Inferior parietal cortex (tissue), 1 donor: ENCODE measurements at regions not wholly inside any gene's neighbourhood (a gene's known extent, or its start where the extent isn't known, plus 50 kb on each side); places are given as distances from the start of the nearest gene placed in this dataset.
"Not testable (repeated sequence)": the region's sequence is repeated elsewhere in the genome, so short reads cannot be mapped to it uniquely, and the experiment has no call there.

Experiments
- DNase-seq: peaks from one replicate; pipeline ENCODE4 v3.0.0-alpha.2; 2016; ENCODE audit errors: extremely low spot score

DNA sequence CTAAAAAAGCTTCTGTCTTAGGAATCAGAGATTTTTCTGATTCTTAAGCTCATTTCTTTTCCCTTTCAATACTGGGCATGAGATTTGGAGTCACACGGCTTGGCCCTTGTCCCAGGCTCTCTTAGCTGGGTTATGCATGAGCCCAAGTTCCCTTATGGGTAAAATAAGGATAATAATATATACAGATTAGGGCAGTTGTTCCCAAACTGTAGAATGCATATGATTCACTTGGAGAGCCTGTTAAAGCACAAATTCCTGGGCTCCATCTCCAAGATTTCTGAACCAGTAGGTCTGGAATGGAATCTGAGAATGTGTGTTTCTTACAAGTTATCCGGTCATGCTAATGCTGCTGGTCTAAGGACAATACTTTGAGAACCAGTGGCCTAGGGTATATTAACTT, 154.0 kb downstream of the REEP3 start:
- DNase-seq, result no peak

DNA sequence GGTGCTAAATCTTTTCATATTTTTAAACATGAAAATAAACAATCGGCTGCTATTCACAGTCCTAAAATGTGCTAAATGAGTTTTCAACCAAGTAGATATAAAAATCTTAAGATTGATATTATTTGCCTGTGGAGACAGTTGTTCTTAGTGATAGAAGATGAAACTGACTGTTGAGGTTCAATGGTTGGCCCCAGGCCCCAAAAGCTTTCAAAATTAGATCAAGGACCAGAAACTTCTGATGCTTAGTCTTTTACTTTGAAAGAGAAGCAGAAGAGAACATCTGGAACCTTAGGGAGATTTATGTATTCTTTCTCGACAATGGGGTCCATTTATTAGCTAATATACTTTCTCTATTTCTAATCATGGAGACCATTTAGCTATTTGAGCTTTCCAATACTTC, 155.8 kb downstream of the REEP3 start:
- no peak for DNase-seq

DNA sequence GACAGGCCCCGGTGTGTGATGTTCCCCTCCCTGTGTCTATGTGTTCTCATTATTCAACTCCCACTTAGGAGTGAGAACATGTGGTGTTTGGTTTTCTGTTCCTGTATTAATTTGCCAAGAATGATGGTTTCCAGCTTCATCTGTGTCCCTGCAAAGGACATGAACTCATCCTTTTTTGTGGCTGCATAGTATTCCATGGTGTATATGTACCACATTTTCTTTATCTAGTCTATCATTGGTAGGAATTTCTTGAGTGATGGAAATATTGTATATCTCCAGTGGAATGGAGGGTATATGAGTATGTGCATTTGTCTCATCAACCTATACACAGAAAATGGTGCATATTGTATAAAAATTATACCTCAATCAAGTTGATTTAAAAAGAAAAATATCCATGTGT, 159.3 kb downstream of the REEP3 start:
- DNase-seq, result not testable (repeated sequence)

DNA sequence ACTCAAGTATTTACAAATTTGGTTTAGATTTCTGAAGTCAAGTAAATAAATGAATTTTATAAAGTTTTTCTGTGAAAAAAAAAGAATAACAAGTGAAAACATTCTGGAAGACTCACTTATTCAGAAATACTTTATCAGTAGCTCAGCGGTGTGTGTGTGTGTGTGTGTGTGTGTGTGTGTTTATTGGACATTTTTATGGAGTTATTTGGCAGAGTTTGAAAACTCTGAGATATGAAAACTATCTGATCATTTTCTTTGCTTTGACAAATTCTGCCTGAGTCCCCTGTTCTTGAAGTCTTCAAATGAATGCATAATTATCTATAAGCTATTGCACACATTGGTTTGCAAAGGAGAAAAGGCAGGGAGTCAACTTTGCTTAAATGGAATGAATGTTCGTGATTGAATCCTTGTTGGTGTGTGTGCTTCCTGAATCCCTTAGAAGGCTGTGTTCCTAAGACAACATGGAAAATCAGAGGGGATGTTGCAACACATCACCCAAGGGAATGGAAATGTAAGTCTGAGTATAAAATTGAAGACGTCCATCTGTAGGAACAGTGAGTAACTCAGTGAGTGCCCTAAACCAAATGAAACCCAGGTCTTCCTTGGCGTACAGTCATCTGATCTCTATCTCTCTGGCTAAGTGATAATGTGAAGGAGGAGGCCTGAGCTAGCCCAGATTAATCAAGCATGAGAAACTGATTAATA, 160.9 kb downstream of the REEP3 start:
- no peak for DNase-seq

DNA sequence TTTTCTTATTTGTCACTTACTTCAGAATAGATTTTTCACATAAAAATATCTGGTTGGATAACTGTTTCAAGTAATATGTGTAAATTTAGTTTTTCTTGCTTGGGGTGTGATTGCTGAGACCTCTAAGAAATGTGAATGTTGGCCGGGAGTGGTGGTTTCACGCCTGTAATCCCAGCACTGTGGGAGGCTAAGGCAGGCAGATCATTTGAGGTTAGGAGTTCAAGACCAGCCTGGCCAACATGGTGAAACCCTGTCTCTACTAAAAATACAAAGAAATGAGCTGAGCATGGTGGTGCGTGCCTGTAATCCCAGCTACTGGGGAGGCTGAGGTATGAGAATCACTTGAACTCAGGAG, 161.5 kb downstream of the REEP3 start:
- not testable (repeated sequence) for DNase-seq

DNA sequence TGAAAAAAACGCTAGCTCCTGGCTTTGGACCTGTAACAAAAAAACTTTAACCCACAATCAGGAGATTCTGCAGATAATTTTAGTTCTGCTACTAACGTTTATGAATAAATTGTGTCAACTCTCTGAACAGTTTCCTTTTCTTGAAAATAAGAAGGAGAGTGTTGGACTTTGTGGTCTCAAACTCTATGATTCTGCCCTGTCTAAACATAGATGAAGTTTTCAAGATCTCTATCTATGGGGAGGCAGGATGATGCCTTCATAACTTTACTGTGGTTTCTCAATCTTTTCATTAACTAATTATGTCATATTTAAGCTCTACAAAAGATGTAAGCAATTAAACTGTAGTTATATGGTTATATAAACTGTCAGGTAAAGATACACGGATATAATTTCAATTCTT, 162.0 kb downstream of the REEP3 start:
- no peak for DNase-seq

DNA sequence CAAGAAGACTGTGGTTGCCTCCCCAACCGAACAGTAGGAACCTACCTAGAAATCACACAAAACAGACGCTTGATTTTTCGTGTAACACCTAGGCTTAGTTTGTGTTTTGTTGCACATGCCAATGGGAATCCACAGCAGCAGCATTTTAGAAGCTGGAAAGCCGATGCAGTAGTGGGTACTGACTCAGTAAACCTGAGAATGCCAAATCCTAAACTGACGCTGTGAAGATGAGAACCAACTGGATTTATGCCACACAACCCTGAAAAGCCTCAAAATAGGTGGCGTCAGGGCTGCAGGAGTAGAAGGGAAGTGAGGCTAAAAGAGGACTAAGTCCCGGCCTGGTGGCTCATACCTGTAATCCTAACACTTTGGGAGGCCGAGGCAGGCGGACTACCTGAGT, 162.5 kb downstream of the REEP3 start:
- DNase-seq, result no peak

DNA sequence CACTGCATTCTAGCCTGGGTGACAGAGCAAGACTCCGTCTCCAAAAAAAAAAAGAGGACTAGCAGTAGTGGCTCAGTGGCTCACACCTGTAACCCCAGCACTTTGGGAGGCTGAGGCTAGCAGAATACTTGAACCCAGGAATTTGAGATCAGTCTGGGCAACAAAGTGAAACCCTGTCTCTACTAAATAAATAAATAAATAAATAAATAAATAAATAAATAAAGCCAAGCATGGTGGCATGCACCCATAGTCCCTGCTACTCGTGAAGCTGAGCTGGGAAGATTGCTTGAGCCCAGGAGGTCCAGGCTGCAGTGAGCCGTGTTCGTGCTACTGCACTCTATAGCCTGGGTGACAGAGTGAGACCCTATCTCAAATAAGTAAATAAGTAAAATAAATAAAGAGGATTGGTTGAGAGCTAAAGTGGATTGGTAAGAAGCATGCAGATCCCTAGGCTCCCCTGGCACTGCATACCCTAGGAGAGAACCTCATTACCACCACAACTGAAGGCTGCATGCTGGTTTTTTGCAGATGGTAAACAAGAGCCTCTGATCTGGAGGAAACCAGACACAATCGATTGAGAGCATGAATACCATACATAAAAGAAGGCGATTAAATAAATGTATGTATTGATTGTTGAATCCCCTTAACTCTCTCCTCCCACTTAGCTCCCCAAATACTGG, 163.2 kb downstream of the REEP3 start:
- no peak for DNase-seq

DNA sequence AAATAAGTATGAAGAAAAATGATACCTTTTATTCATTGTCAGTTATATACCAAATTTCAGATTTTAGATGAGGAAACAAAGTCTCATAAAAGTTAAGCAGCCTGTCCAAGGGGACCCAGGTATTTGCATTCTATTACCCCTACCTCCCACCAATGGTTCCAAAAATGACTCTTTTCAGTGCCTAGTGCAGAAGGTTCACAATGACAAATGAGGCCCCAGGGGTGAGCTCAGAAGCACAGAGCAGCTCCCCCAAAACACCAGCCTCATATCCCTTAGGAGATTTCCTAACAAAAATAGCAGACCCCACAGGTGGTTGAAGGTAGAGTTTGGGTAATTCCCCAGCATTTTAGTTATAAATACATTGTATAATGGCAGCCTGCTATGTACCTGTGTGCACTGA, 168.6 kb downstream of the REEP3 start:
- no peak for DNase-seq

DNA sequence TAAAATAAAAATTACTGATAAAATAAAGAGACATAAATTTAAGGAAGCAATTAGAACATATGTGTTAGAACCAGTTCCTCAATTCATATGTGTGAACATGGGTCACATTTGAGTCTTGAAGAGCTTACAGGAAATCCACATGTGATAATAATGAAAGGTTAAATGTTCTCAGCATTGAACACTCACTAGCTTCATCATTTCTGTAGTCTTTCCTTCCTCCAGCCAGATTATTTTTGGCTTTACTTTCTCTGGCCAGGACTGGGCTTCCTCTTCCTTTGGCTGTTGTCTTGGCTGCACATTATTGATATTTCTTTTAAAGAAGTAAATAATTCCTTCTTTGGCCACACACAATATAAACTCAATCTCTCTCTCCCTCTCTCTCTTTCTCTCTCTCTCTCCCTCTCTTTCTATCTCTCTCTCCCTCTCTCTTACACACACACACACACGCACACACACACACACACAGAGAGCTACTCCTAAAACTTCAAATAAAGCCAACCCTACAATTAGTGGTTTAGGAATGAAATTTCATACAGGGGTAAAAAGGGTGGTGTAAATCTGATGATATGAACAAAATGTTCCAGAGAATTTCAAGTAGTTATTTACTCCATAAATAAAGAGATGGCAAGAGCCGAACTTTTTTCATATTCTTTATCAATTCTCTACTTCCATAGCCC, 171.2 kb downstream of the REEP3 start:
- no peak for DNase-seq

DNA sequence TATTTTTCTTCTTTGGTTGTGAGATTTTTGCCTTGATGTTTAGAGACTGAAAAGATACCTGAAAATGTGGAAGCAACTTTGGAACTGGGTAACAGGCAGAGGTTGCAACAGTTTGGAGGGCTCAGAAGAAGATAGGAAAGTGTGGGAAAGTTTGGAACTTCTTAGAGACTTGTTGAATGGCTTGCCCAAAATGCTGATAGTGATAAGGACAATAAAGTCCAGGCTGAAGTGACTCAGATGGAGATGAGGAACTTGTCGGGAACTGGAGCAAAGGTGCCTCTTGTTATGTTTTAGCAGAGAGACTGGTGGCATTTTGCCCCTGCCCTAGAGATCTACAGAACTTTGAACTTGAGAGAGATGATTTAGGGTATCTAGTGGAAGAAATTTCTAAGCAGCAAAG, 171.8 kb downstream of the REEP3 start:
- not testable (repeated sequence) for DNase-seq

DNA sequence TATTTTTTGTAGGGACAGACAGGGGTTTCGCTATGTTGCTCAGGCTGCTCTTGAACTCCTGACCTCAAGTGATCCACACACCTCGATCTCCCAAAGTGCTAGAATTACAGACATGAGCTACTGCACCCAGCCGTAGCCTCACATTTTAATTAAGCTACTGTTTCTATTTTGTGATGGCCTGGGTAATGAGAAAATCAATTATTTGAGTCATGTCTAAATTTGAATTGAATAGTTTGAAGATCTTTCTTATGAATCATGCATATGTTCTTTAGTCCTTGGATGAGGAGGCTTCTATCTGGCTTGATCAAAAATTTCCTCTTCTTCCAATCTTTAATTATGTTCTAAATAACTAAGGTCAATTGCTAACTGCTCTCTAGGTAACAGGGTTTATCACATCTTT, 175.0 kb downstream of the REEP3 start:
- DNase-seq, result no peak

DNA sequence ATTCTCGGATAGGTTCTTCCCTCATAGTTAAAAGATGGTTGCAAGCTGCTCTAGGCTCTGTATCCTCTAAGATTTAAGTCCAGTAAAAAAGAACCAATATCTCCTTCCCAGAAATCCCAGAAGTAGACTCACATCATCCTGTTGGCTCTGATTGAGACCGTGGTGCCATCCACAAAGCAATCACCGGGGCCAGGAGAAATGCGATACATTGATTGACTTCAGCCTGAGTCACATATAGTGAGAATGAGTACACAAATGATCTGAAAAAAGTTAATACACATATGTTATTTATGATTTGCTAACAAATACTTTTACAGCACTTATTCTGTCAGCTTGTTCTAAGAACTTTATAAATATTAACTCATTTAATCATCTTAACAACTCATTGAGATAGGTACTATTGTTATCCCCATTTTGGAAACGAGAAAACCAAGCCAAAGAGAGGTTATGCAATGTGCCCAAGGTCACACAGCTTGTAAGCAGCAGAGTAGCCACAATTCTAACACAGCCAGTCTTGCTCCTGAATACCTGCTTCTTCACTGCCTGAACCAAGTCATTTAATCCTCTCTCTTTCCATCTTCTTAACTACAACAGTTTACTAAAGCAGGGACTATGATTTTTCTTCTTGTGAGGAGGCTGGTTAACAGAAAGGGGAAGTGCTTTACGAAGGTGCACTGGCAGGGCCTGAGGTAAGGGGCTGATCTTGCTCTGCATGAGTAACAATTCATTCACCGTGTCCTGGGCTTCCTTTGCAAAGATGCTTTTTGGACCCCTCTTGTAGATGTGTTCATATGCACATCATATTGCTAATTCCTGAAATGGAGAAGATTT, 177.0 kb downstream of the REEP3 start:
- DNase-seq, result no peak

DNA sequence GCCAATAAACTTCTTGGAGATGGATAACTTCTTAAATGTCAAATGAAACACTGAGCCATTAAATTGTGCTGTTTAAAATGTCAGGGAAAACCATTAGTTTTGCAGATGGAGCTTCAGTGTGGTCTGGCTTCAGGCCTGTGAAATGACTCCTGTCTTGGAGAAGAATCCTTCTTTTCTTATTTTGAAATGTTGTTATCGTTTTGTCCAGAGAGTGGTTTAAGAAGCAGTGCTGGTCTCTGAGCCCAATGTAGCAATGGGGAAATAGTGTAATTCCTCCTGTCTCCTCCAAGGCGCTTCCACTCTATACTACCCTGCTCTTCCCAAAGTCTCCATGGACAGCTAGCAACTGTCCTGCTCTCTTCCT, 177.6 kb downstream of the REEP3 start:
- DNase-seq, result no peak

DNA sequence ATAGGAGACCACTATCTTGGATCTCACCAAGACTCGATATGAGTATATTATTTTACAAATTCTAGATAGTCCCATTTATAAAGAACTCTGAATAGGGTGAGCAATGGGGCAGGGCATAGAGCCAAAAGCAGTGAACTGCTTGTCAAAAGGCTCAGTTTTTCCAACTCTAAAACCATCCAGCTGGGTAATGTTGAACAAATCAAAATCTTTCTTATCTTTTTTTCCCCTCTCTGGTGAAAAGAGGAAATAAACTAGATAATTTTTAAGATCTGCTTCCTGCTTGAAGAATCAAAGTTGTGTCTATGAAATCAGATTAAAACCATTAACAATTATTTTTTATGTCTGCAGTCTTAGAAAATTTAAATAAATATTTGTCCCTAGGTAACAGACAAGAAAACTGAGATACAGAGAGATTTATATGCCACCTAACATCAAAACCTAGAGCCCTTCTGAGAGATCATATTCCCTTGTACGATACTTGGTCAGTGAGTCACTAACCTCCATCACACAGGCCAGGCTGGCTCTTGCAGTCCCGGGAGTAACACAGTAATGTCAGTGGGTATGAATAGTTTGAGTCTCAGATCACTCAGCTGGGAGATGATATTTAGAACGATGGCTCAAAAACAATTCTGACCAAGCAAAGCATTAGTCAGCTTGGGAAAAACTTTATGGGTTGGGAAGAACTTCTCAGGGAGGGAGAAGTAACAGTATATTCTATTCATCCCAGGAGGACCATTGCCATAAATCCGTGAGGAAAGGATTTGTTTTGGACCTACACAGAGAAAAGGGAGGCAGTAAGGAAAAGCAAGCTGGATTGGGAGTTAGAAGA, 178.8 kb downstream of the REEP3 start:
- DNase-seq, result no peak

DNA sequence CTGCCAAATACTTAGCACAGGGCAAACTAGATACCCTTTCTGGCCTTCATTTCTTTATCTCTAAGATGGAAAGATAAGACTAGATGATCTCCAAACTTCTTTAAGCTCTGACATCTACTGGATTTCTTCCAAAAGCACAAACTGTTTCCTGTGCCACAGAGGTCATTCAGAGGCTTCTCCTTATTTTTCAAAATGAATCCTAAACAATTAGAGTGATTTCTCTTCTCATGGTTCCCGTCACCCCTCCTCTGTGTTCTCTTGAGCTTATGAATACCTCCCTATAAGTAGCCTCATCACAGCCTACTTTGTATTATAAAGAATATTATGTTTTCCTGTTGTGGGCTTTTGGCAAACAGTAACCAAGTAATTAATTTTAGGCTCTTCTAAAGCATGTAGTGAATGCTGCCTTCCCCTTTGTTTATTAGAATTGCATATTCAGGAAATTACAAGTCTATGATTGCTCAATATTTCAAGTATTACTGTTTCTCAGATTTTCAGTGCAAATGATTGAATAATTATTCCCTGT, 179.5 kb downstream of the REEP3 start:
- no peak for DNase-seq

DNA sequence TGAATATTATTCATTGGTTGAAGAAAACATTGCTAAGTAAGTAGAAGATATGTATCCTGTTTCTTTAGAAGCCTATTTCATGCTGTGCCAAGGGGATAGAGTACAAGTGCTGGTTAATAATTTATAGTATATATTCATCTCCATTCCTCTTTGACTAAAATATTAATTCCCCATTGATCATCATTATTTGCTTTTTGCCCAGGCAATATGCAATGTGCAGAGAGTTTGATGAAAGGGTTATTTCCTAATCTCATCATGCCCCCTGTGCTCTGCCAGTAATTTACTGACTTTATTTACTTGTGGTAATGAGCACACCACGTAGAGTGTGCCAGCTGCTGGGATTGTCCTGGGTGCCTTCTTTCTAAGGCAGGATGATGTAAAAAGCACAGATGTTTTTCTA, 180.9 kb downstream of the REEP3 start:
- no peak for DNase-seq

DNA sequence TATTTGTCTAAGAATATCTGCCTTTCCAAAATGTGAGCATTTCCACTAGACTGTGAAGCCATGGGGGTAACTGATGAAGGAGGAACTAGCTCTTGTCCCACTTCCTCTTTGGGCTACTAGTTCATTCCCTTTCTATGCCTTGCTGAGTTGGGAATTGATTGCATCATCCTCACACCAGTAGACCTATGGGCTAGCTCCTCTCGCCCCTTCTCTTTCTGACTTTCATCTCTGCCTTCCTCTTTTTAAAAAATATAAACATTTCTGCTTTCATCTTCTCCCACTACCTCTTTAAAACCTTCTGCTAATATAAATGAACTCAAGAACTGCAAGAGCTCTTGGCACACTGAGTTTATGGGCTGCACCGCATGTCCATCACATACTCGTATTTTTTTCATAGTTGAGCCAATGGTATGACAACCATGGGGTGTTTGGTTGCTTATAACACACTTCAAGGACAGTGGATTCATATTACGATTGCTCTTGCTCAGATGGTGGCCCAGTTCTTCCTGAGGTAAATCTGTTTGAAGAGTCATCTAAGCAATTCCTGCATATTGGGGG, 182.0 kb downstream of the REEP3 start:
- DNase-seq, result no peak

DNA sequence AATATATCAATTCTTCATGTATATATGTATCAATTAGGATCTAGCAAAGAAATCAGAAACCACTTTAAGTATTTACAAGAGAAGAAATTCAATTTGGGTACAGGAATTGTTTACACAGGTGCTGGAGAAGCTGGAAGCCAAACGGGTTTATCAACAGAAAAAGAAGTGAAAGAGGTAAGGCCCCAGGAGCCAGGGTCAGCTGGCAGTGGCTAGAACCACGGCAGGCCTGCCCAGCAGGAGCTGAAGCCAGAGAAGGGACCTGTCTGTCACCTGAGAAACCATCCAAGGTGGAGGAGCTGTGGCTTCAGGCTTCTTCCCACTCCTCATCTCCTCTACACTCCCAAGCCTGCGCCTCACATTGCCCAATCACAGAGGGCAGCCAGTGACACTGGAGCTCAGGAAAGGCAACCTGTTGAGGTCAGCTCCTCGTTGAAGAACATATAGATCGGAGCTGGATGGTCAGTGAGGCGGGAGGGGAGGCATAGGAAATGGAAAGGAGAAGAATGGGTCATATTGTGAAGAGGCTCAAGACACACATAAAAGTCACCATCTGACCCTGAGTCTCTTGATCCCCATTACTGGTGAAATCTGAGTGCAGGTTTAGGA, 182.6 kb downstream of the REEP3 start:
- no peak for DNase-seq

DNA sequence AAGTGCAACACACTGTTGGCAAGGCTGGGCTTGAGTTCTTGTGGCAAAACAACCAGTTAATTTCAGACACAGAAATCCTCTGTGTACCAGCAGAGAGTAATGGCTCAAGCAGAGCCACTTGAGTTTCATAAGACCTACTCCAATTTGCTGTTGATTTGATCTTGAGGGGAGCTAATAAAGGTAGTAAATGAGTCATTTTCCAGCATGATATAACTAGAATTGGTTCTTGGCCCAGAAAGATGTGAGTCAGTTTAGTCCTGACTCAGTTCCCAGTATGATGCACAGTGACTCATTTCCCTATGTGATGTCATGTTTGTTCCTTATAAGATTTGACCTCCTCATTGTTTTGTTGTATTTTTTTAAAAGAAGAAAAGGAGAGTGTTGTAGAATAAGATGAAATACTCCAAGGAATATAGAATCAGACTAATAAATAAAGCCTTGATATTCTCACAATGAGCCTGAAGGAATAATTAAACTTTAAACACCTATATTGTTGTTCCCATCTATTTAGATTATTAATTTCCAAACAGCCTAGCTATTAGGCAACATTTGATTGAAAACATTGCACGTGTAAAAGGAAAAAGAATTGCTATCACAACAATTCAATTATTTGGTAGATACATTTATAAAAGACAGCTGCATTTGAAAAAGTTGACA, 186.2 kb downstream of the REEP3 start:
- peak; percentile 70 for DNase-seq
